ENCODE measurements at regions not wholly inside any gene's neighbourhood (a gene's known extent, or its start where the extent isn't known, plus 50 kb on each side); places are given as distances from the start of the nearest gene placed in this dataset.

DNA sequence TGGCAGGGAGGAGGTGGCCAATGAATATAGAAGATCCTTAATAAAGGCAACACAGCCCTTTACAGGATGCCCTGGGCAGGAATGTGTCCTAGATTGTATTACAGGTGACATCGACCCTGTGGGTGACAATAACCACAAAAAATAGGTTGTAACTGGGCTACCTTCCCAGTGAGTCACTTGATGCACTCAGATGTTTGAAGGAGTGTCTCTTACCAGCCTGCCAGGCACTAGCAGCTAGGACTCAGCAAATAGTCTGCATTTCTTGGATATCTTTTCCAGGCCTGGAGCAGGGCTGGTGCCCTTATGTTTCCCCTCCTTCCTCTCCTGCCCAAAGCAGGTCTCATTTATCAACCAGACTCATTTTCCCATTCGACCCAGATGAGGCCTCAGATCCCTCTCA, 50.9 kb upstream of the TMEM164 start:
- H3K36me3 ChIP-seq = no peaks in the 10 kb centered on the region
- WGBS, 3 donors = 39 to 60% (median 50%) methylated on average over 2 of the region's 2 CpGs
- H3K27ac ChIP-seq = no peak overlapping the region
- H3K4me1 ChIP-seq (ENCODE audit: insufficient read depth) = no peaks in the 10 kb centered on the region
- no peak for DNase-seq
- H3K4me3 ChIP-seq = no peak overlapping the region
- TF ChIP-seq POLR2A (IDR thresholded peaks at IDR 0.05) = no peak
- TF ChIP-seq, protein P1, sequence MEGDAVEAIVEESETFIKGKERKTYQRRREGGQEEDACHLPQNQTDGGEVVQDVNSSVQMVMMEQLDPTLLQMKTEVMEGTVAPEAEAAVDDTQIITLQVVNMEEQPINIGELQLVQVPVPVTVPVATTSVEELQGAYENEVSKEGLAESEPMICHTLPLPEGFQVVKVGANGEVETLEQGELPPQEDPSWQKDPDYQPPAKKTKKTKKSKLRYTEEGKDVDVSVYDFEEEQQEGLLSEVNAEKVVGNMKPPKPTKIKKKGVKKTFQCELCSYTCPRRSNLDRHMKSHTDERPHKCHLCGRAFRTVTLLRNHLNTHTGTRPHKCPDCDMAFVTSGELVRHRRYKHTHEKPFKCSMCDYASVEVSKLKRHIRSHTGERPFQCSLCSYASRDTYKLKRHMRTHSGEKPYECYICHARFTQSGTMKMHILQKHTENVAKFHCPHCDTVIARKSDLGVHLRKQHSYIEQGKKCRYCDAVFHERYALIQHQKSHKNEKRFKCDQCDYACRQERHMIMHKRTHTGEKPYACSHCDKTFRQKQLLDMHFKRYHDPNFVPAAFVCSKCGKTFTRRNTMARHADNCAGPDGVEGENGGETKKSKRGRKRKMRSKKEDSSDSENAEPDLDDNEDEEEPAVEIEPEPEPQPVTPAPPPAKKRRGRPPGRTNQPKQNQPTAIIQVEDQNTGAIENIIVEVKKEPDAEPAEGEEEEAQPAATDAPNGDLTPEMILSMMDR (IDR thresholded peaks at IDR 0.05) = no peak
- no peak for TF ChIP-seq EP300 (IDR thresholded peaks at IDR 0.05)
- H3K9me3 ChIP-seq = no peaks in the 10 kb centered on the region
- intact Hi-C loops (cut with DNase I) = no loop called here
- H3K27me3 ChIP-seq = no peaks in the 10 kb centered on the region

DNA sequence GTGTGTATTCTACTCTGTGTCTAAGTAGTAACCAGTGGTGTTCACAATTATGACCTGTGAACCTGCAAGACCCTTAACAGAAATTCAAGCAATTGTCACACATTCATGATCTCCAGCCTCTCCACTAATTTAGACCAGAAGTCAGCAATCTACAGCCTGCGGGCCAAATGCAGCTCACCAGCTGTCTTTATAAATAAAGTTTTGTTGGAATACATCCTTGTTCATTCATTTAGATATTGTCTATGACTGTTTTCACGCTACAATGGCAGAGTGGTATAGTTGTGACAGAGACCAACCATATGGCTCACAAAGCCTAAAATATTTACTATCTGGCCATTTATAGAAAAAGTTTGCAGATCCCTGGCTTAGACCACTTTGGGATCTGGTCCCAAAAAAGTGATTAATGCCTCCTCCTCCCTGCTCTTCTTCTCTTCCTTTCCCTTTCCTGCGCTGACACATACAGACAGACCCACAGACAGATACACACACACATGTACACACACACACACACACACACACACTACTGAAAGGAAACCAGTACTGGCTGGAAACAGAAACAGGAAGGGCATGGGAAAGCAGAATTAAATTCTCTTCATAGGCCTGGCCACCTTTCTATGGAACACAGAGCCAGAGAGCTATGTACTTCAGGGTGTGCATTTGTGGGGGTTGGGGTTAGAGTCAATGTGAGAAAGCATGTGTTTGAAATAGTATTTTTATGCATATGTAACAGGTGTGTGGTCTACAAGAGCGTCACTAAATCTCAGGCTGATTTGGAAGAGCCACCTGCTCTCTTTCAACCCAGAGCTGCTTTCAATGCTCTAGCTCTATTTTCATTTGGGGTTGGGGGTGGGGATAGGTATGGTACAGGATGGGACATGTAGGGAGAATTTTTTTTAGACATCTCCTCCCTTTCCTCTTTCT, 49.7 kb upstream of the TMEM164 start:
- no peak overlapping the region for H3K27ac ChIP-seq
- no peaks in the 10 kb centered on the region for H3K4me1 ChIP-seq (ENCODE audit: insufficient read depth)
- 77 to 81% (median 78%) methylated on average over 4 of the region's 4 CpGs for WGBS, 3 donors
- no peak overlapping the region for H3K4me3 ChIP-seq
- TF ChIP-seq EP300 (IDR thresholded peaks at IDR 0.05) = no peak
- TF ChIP-seq, protein P1 (IDR thresholded peaks at IDR 0.05) = no peak
- no peak for TF ChIP-seq POLR2A (IDR thresholded peaks at IDR 0.05)
- H3K9me3 ChIP-seq = no peaks in the 10 kb centered on the region
- intact Hi-C loops (cut with DNase I) = no loop called here
- DNase-seq = no peak
- H3K36me3 ChIP-seq = no peaks in the 10 kb centered on the region
- no peaks in the 10 kb centered on the region for H3K27me3 ChIP-seq

All from ovary (tissue), 7 donors.